Ishikawa (cell line): ENCODE measurements at regions not wholly inside any gene's neighbourhood (a gene's known extent, or its start where the extent isn't known, plus 50 kb on each side); places are given as distances from the start of the nearest gene placed in this dataset.

Experiments used
- CEBPB ChIP-seq: IDR thresholded peaks from 2 replicates; pipeline ENCODE4 v1.6.1; 2012
- CREB1 ChIP-seq: IDR thresholded peaks from 2 replicates; pipeline ENCODE4 v1.6.1; 2012; ENCODE audit warnings: low read depth
- EP300 ChIP-seq: IDR thresholded peaks from 2 replicates; pipeline ENCODE4 v1.6.1; 2012; ENCODE audit warnings: borderline replicate concordance
- FOXM1 ChIP-seq: IDR thresholded peaks from 2 replicates; pipeline ENCODE4 v1.6.1; 2012; ENCODE audit warnings: low read depth, borderline replicate concordance
- MAX ChIP-seq: IDR thresholded peaks from 2 replicates; pipeline ENCODE4 v1.6.1; 2012
- NFIC ChIP-seq: IDR thresholded peaks from 2 replicates; pipeline ENCODE4 v1.6.1; 2012
- RAD21 ChIP-seq: IDR thresholded peaks from 2 replicates; pipeline ENCODE4 v1.6.1; 2012; ENCODE audit warnings: low read depth
- REST ChIP-seq: IDR thresholded peaks from 2 replicates; pipeline ENCODE4 v1.6.1; 2012; ENCODE audit warnings: low read depth, mild to moderate bottlenecking
- TCF12 ChIP-seq: IDR thresholded peaks from 2 replicates; pipeline ENCODE4 v1.6.1; 2012; ENCODE audit warnings: low read depth
- TEAD4 ChIP-seq: IDR thresholded peaks from 2 replicates; pipeline ENCODE4 v1.6.1; 2012
- USF1 ChIP-seq: IDR thresholded peaks from 2 replicates; pipeline ENCODE4 v1.6.1; 2012
- YY1 ChIP-seq: IDR thresholded peaks from 2 replicates; pipeline ENCODE4 v1.6.1; 2012; ENCODE audit warnings: low read depth
- ZBTB7A ChIP-seq: IDR thresholded peaks from 2 replicates; pipeline ENCODE4 v1.6.1; 2012; ENCODE audit warnings: low read depth

GRCh38 chr6:126444659-126445273 lies 104.9 kb downstream of the CENPW start:
- TF ChIP-seq TEAD4 (no peak), REST (no peak), EP300 (no peak), CREB1 (no peak), CEBPB (no peak), USF1 (no peak), YY1 (no peak), ZBTB7A (no peak), RAD21 (no peak), MAX (no peak), FOXM1 (no peak), TCF12 (no peak), NFIC (no peak)
